ENCODE measurements at regions not wholly inside any gene's neighbourhood (a gene's known extent, or its start where the extent isn't known, plus 50 kb on each side); places are given as distances from the start of the nearest gene placed in this dataset.

- H3K4me1 Mint-ChIP-seq: peaks cover 5 to 6% of the 10 kb centered on the region in 2 experiments
- no peaks in the 10 kb centered on the region for H3K9me3 ChIP-seq (ENCODE audit: control insufficient read depth, low read depth, low read length)
- H3K27ac Mint-ChIP-seq: no peak overlapping the region
- H4K20me1 ChIP-seq (ENCODE audit: control insufficient read depth, insufficient read depth, insufficient read length): no peaks in the 10 kb centered on the region
- no peaks in the 10 kb centered on the region for H3K23me2 ChIP-seq (ENCODE audit: insufficient read length, low read depth, low read length, poor library complexity, severe bottlenecking)
- H4K8ac ChIP-seq (replicated peaks; ENCODE audit: insufficient read length, low read depth, low read length): no peak overlapping the region
- TF ChIP-seq, protein P1, sequence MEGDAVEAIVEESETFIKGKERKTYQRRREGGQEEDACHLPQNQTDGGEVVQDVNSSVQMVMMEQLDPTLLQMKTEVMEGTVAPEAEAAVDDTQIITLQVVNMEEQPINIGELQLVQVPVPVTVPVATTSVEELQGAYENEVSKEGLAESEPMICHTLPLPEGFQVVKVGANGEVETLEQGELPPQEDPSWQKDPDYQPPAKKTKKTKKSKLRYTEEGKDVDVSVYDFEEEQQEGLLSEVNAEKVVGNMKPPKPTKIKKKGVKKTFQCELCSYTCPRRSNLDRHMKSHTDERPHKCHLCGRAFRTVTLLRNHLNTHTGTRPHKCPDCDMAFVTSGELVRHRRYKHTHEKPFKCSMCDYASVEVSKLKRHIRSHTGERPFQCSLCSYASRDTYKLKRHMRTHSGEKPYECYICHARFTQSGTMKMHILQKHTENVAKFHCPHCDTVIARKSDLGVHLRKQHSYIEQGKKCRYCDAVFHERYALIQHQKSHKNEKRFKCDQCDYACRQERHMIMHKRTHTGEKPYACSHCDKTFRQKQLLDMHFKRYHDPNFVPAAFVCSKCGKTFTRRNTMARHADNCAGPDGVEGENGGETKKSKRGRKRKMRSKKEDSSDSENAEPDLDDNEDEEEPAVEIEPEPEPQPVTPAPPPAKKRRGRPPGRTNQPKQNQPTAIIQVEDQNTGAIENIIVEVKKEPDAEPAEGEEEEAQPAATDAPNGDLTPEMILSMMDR (conservative IDR thresholded peaks at IDR 0.05): no peak
- no peak overlapping the region for H3K4ac ChIP-seq (ENCODE audit: low read depth, low read length)
- no peak overlapping the region for H4K91ac ChIP-seq (ENCODE audit: insufficient read length, low read depth, low read length)
- no peak overlapping the region for H3K4me3 Mint-ChIP-seq
- no peak overlapping the region for H3K18ac ChIP-seq (ENCODE audit: insufficient read length, low read depth, low read length)
- no peak overlapping the region for H2BK5ac ChIP-seq (ENCODE audit: insufficient read length, low read length)
- no peaks in the 10 kb centered on the region for H3K79me2 ChIP-seq (ENCODE audit: insufficient read depth, low read length)
- no peak overlapping the region for H4K5ac ChIP-seq (ENCODE audit: insufficient read length, low read depth, low read length)
- H3K36me3 Mint-ChIP-seq (ENCODE audit: insufficient read depth in 1 of 3, low read depth in 3 of 3): no peaks in the 10 kb centered on the region; a peak in 1 of 7 replicates
- H3T11ph ChIP-seq (ENCODE audit: low read length): no peak overlapping the region
- whole genome bisulfite sequencing (ENCODE audit: extremely low coverage, insufficient read length, low lambda C conversion rate): no CpG with 5 or more reads among the region's 4 CpGs
- no peak overlapping the region for H2BK12ac ChIP-seq (ENCODE audit: insufficient read length, low read depth, low read length)
- H3K4me1 ChIP-seq (ENCODE audit: insufficient read depth, low read length): no peaks in the 10 kb centered on the region
- H3K23ac ChIP-seq (ENCODE audit: insufficient read length, low read depth, low read length): no peak overlapping the region
- H2BK15ac ChIP-seq (ENCODE audit: low read depth, low read length): no peak overlapping the region
- no peak overlapping the region for H2BK20ac ChIP-seq (ENCODE audit: low read depth, low read length, poor library complexity, severe bottlenecking)
- no peaks in the 10 kb centered on the region for H3K9me3 Mint-ChIP-seq
- no peak overlapping the region for H3K14ac ChIP-seq (ENCODE audit: insufficient read depth, low read length)
- H3K79me1 ChIP-seq (ENCODE audit: insufficient read depth, low read depth, low read length, poor library complexity, severe bottlenecking): no peaks in the 10 kb centered on the region
- H3K27ac ChIP-seq (ENCODE audit: insufficient read length, low read depth, low read length): no peak overlapping the region
- no peak overlapping the region for H3K4me2 ChIP-seq (ENCODE audit: insufficient read depth, insufficient read length, low read length)
- H3K27me3 ChIP-seq (ENCODE audit: insufficient read depth, low read length): no peaks in the 10 kb centered on the region
- no peak overlapping the region for H3K9ac ChIP-seq (ENCODE audit: extremely low read depth, insufficient read length, low read length)
- no peak overlapping the region for H2AK5ac ChIP-seq (ENCODE audit: insufficient read length, low read length)
- H3K56ac ChIP-seq (ENCODE audit: insufficient read length, low read depth, low read length): no peak overlapping the region
- DNase-seq: no peak
- H2BK120ac ChIP-seq (ENCODE audit: low read depth, low read length, poor library complexity, severe bottlenecking): no peak overlapping the region
- no peak overlapping the region for H2AFZ ChIP-seq (ENCODE audit: low read length)
- peaks cover 1% of the 10 kb centered on the region; the same call in 1 of the 2 replicates for H3K27me3 Mint-ChIP-seq (ENCODE audit: low read depth)
Observed at GRCh38 chr10:29853913-29854312, 205.5 kb downstream of the JCAD start.
